GM23338 (cell line): ENCODE measurements at regions not wholly inside any gene's neighbourhood (a gene's known extent, or its start where the extent isn't known, plus 50 kb on each side); places are given as distances from the start of the nearest gene placed in this dataset.

Experiments used
- CREB1 ChIP-seq: fragments of 250-450 bp; sonication (Bioruptor Pico); IDR thresholded peaks from 2 replicates; pipeline ENCODE4 v1.5.0; 2020; ENCODE audit warnings: low read depth, mild to moderate bottlenecking, moderate library complexity
- JUNB ChIP-seq: IDR thresholded peaks from one replicate; pipeline ENCODE4 v1.6.1; 2016; ENCODE audit warnings: antibody characterized with exemption; ENCODE audit not compliant: unreplicated experiment
- POLR2AphosphoS5 ChIP-seq: IDR thresholded peaks from 2 replicates; pipeline ENCODE4 v1.6.1; 2016; ENCODE audit warnings: antibody characterized with exemption, low read depth
- STAT1 ChIP-seq: IDR thresholded peaks from one replicate; pipeline ENCODE4 v1.6.1; 2016; ENCODE audit warnings: antibody characterized with exemption; ENCODE audit not compliant: unreplicated experiment
- TF ChIP-seq, protein P1 (sequence below), 2 experiments: fragments of 200-600 bp in 1 of 2; sonication (generic) in 1 of 2; conservative IDR thresholded peaks; 2 replicates each; pipeline versions ENCODE4 v1.5.1 to v1.6.1; 2016 to 2017; ENCODE audit warnings: antibody characterized with exemption in 2 of 2, low read depth in 2 of 2, mild to moderate bottlenecking in 2 of 2, moderate library complexity in 1 of 2
- TF ChIP-seq, protein P2 (sequence below): IDR thresholded peaks from one replicate; pipeline ENCODE4 v1.6.1; 2018; ENCODE audit warnings: antibody characterized with exemption; ENCODE audit not compliant: unreplicated experiment

DNA sequence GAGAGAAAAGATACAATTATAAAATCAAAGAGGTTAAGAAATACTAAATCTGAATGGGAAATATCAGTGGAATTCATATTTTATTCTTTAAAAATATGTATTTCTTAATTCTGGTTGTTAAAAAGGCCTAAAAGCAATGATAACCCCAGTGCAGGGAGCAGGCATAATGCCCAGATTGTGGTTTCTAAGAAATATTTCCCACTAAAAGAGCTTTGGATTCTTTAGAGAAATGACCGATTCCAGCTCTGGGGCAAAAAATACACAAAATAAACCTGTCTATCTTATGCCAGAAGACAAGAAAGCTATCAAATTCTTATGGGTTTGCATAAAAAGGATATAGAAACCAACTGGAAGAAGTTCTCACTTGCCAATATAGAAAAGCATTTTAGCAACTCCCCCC lies 71.6 kb downstream of the PDE6H start:
- TF ChIP-seq, protein P1, sequence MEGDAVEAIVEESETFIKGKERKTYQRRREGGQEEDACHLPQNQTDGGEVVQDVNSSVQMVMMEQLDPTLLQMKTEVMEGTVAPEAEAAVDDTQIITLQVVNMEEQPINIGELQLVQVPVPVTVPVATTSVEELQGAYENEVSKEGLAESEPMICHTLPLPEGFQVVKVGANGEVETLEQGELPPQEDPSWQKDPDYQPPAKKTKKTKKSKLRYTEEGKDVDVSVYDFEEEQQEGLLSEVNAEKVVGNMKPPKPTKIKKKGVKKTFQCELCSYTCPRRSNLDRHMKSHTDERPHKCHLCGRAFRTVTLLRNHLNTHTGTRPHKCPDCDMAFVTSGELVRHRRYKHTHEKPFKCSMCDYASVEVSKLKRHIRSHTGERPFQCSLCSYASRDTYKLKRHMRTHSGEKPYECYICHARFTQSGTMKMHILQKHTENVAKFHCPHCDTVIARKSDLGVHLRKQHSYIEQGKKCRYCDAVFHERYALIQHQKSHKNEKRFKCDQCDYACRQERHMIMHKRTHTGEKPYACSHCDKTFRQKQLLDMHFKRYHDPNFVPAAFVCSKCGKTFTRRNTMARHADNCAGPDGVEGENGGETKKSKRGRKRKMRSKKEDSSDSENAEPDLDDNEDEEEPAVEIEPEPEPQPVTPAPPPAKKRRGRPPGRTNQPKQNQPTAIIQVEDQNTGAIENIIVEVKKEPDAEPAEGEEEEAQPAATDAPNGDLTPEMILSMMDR (conservative IDR thresholded peaks at IDR 0.05; ENCODE audit: low read depth in 2 of 2): no peak
- TF ChIP-seq STAT1 (no peak), CREB1 (CRISPR knock-in tag) (no peak), POLR2AphosphoS5 (no peak), JUNB (no peak)
- TF ChIP-seq, protein P2, sequence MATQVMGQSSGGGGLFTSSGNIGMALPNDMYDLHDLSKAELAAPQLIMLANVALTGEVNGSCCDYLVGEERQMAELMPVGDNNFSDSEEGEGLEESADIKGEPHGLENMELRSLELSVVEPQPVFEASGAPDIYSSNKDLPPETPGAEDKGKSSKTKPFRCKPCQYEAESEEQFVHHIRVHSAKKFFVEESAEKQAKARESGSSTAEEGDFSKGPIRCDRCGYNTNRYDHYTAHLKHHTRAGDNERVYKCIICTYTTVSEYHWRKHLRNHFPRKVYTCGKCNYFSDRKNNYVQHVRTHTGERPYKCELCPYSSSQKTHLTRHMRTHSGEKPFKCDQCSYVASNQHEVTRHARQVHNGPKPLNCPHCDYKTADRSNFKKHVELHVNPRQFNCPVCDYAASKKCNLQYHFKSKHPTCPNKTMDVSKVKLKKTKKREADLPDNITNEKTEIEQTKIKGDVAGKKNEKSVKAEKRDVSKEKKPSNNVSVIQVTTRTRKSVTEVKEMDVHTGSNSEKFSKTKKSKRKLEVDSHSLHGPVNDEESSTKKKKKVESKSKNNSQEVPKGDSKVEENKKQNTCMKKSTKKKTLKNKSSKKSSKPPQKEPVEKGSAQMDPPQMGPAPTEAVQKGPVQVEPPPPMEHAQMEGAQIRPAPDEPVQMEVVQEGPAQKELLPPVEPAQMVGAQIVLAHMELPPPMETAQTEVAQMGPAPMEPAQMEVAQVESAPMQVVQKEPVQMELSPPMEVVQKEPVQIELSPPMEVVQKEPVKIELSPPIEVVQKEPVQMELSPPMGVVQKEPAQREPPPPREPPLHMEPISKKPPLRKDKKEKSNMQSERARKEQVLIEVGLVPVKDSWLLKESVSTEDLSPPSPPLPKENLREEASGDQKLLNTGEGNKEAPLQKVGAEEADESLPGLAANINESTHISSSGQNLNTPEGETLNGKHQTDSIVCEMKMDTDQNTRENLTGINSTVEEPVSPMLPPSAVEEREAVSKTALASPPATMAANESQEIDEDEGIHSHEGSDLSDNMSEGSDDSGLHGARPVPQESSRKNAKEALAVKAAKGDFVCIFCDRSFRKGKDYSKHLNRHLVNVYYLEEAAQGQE: no peak
